ENCODE measurements at regions not wholly inside any gene's neighbourhood (a gene's known extent, or its start where the extent isn't known, plus 50 kb on each side); places are given as distances from the start of the nearest gene placed in this dataset.

GRCh38 chr16:87016046-87017035, 300.9 kb downstream of the C16orf95 start:
- ChIA-PET POLR2A (no interaction called here), CTCF (ENCODE audit: unreplicated experiment) (no interaction called here)
- no peak for TF ChIP-seq EZH2phosphoT487 (IDR thresholded peaks at IDR 0.05; ENCODE audit: borderline replicate concordance, low read depth, low read length)
- TF ChIP-seq CTCF (conservative IDR thresholded peaks at IDR 0.05; ENCODE audit: low read length): no peak
- no TSS peak for BruUV-seq (replicated peaks)
- Histone ChIP-seq H3K4me2 (ENCODE audit: low read length) (no peak overlapping the region), H4K20me1 (ENCODE audit: insufficient read depth, low read length) (no peaks in the 10 kb centered on the region), H3K4me1 (ENCODE audit: insufficient read depth, low read length, poor library complexity, severe bottlenecking) (no peaks in the 10 kb centered on the region), H3K79me2 (ENCODE audit: insufficient read depth, low read depth, low read length) (no peaks in the 10 kb centered on the region), H3K27ac (ENCODE audit: low read depth, low read length, poor library complexity, severe bottlenecking) (no peak overlapping the region), H3K36me3 (ENCODE audit: insufficient read depth, low read length) (no peaks in the 10 kb centered on the region), H3K9me2 (ENCODE audit: insufficient read depth, low read length) (no peaks in the 10 kb centered on the region), H3K4me3 (ENCODE audit: low read depth, low read length, poor library complexity, severe bottlenecking) (no peak overlapping the region), H3K9me3 (ENCODE audit: low read length) (no peaks in the 10 kb centered on the region), H2AFZ (ENCODE audit: low read length) (no peak overlapping the region)
- DNase-seq (ENCODE audit: low spot score): no peak
- intact Hi-C loops (cut with micrococcal nuclease; ENCODE audit: unreplicated experiment): no loop called here

GRCh38 chr16:87017371-87018012, 299.7 kb downstream of the C16orf95 start:
- Histone ChIP-seq H3K4me1 (ENCODE audit: insufficient read depth, low read length, poor library complexity, severe bottlenecking) (no peaks in the 10 kb centered on the region), H3K36me3 (ENCODE audit: insufficient read depth, low read length) (no peaks in the 10 kb centered on the region), H4K20me1 (ENCODE audit: insufficient read depth, low read length) (no peaks in the 10 kb centered on the region), H3K27ac (ENCODE audit: low read depth, low read length, poor library complexity, severe bottlenecking) (no peak overlapping the region), H3K9me3 (ENCODE audit: low read length) (no peaks in the 10 kb centered on the region), H3K4me3 (ENCODE audit: low read depth, low read length, poor library complexity, severe bottlenecking) (no peak overlapping the region), H3K9me2 (ENCODE audit: insufficient read depth, low read length) (no peaks in the 10 kb centered on the region), H3K4me2 (ENCODE audit: low read length) (no peak overlapping the region), H2AFZ (ENCODE audit: low read length) (no peak overlapping the region), H3K79me2 (ENCODE audit: insufficient read depth, low read depth, low read length) (no peaks in the 10 kb centered on the region)
- no peak for DNase-seq (ENCODE audit: low spot score)
- TF ChIP-seq CTCF (conservative IDR thresholded peaks at IDR 0.05; ENCODE audit: low read length) (no peak; the same call in 1 of the 2 replicates), EZH2phosphoT487 (IDR thresholded peaks at IDR 0.05; ENCODE audit: borderline replicate concordance, low read depth, low read length) (no peak)
- no TSS peak for BruUV-seq (replicated peaks)
- ChIA-PET POLR2A (interaction anchor here (0.6 kb wide), 1 partner anchor 30 kb away, joined by 3 read pairs; no protein-coding TSS in a partner anchor), CTCF (ENCODE audit: unreplicated experiment) (no interaction called here)
- intact Hi-C loops (cut with micrococcal nuclease; ENCODE audit: unreplicated experiment): no loop called here

Measured in OCI-LY7 (cell line).